OCI-LY1 (cell line): ENCODE measurements at regions not wholly inside any gene's neighbourhood (a gene's known extent, or its start where the extent isn't known, plus 50 kb on each side); places are given as distances from the start of the nearest gene placed in this dataset.

Experiments
- CTCF ChIP-seq: fragments of 200-600 bp; sonication (generic), shearing (Covaris generic); IDR thresholded peaks from 2 replicates; pipeline ENCODE4 v1.5.1; 2017; ENCODE audit warnings: mild to moderate bottlenecking, antibody characterized with exemption, low read length, moderate library complexity, mixed read lengths
- EZH2 ChIP-seq: fragments of 200-600 bp; sonication (generic), shearing (Covaris generic); IDR thresholded peaks from 2 replicates; pipeline ENCODE4 v1.8.0; 2017; ENCODE audit warnings: borderline replicate concordance, mixed run types, mild to moderate bottlenecking, antibody characterized with exemption, low read length, moderate library complexity, mixed read lengths

DNA sequence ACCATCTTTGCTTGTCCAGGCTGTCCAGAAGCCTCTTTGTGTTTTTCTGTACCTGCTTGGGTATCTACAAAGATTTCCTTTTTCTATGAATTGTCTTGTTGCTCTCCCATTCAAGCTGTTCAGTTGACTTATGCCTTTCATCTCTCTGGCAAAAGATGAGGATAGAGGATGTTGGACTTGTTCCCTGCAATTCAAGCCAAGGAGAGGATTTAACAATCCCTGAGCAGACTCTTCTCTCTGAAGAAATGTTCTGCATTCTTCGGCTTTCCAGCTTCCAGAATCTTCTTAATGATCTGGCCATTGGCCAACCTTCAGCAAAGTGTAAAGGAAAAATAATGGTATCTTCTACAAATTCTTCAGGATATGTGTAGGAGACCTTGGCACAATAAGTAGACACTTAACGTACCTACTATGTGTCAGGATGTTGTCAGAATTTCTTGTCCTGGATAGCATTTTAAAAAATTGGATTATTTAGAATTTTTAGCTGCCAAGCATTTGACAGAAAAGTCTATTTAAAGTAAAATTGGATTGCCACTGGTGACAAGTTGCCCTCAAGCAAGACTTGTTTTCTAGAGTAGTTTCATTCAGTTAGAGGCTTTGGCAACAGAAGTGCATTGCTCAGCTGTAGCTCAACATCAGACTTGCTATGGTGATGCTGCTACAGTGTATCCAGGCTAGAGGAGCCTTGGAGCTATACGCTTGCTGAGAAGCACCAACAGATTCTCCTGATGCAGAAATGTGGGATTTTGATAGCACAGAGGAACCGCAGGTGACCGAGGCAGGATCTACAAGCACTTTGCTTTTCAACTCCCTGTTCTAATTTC is 455.7 kb downstream of the SUCLA2 start:
- TF ChIP-seq CTCF (no peak), EZH2 (no peak)
